ENCODE measurements at regions not wholly inside any gene's neighbourhood (a gene's known extent, or its start where the extent isn't known, plus 50 kb on each side); places are given as distances from the start of the nearest gene placed in this dataset.
"Not testable (repeated sequence)": the region's sequence is repeated elsewhere in the genome, so short reads cannot be mapped to it uniquely, and the experiment has no call there.

DNA sequence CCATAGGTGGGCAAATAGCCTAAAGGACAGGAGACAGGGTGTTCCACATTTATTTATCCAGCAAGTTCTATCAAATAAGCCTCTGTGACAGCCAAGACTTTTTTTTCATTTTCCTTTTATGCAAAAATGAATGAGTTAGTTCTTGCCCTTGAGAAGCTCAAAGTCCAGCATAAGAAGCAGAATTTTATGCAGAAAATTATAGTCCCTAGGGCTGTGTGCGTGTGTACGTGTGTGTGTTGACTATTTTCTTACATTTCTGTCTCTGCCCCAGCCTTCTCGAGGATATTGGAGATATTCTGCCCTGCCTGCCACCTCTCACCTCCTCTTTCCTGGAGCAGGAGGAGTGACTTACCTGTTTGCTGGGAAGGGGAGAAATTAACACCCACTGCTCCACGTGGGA, 221.9 kb downstream of the SREK1 start:
- H3K27ac Mint-ChIP-seq: no peak overlapping the region
- no peak for DNase-seq
- H3K4me3 Mint-ChIP-seq: no peak overlapping the region
- H3K4me1 Mint-ChIP-seq: no peaks in the 10 kb centered on the region
- H3K27me3 Mint-ChIP-seq: peaks cover 15% of the 10 kb centered on the region
- H3K9me3 Mint-ChIP-seq (ENCODE audit: low read depth): no peaks in the 10 kb centered on the region
- CTCF ChIA-PET: interaction anchor here (0.7 kb wide), 1 partner anchor 58 kb away, joined by 3 read pairs; no protein-coding TSS in a partner anchor
- no peaks in the 10 kb centered on the region for H3K36me3 Mint-ChIP-seq
- ATAC-seq: no peak

DNA sequence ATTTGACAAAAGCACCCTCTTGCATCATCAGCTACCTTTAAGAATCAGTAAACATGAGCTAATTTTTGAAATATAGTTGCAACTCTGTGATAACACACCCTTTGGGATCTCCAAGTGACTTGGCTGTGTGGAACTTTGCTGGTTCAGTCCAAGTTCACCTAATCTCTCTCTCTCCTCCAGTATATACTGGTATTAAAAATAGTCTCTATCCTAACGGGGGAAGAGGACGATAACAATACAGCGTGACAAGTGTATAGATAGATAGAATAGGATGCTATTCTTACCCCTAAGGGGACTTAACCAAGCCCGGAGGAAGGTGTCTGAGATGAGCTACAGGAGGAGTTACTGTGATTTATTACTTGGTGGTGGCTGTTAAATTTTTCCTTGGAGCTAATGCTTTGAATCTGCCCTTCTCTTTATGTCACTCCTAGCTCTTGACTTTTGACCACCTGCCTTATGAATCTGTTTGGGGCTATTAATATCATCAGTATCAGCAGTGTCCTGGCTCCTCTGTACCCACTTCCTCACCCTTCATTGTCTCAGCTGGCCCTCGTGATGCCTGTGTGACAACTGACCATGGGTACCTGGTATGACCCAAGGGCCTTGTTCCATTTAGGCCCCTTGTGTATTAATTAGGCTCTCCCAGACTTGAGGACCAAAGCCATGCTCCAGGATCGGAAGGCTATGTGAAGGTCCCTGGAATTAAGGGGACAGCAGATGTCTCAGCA, 223.9 kb downstream of the SREK1 start:
- no peak for DNase-seq
- CTCF ChIA-PET: no interaction called here
- Mint-ChIP-seq H3K27me3 (peaks cover 11% of the 10 kb centered on the region), H3K36me3 (no peaks in the 10 kb centered on the region), H3K27ac (no peak overlapping the region), H3K4me3 (no peak overlapping the region), H3K9me3 (ENCODE audit: low read depth) (no peaks in the 10 kb centered on the region), H3K4me1 (no peaks in the 10 kb centered on the region)
- ATAC-seq: no peak

DNA sequence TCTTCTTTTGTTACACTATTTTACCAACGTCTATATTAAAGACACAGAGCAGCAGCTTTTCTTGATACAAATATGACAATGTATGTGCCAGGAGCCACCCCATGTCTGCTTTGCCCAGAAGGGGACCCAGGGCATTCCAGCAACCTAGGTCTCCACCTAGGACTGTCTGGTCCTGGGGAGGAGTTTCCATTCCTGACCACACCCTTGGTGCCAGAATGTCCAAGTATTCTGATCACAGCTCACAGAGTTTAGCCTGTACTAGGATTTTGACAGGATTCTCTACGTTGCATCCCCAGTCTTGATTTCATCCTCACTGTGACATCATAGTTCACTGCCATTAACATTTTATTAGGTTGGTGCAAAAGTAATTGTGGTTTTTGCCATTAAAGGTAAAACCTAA, 224.7 kb downstream of the SREK1 start:
- Mint-ChIP-seq H3K9me3 (ENCODE audit: low read depth) (no peaks in the 10 kb centered on the region), H3K4me3 (no peak overlapping the region), H3K4me1 (no peaks in the 10 kb centered on the region), H3K27me3 (peaks cover 8% of the 10 kb centered on the region), H3K36me3 (no peaks in the 10 kb centered on the region), H3K27ac (no peak overlapping the region)
- DNase-seq: no peak
- ATAC-seq: no peak
- CTCF ChIA-PET: no interaction called here

DNA sequence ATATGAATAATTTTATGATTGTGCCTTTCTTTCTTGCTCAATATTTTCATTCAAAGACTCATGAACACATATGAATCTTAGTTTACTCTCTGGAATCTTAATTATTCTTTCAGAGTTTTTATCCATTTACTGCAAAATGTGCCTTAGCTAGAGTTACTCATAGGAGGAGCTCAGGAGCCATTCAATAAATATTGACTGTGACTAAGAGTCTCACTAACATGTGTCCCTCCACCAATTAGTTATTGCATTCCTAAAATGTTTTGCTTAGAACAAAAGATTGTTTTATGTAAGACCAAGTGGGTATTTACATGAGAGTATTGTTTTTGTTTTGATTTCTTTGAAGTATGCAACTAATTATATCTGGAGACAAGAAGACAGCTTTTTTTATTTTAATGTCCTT, 218.4 kb upstream of the MAST4 start:
- CTCF ChIA-PET: no interaction called here
- no peak overlapping the region for H3K4me3 Mint-ChIP-seq
- H3K27ac Mint-ChIP-seq: no peak overlapping the region
- ATAC-seq (no peak), DNase-seq (no peak)
- H3K4me1 Mint-ChIP-seq: no peaks in the 10 kb centered on the region
- H3K27me3 Mint-ChIP-seq: peaks cover 6% of the 10 kb centered on the region
- H3K9me3 Mint-ChIP-seq (ENCODE audit: low read depth): no peaks in the 10 kb centered on the region
- H3K36me3 Mint-ChIP-seq: no peaks in the 10 kb centered on the region

DNA sequence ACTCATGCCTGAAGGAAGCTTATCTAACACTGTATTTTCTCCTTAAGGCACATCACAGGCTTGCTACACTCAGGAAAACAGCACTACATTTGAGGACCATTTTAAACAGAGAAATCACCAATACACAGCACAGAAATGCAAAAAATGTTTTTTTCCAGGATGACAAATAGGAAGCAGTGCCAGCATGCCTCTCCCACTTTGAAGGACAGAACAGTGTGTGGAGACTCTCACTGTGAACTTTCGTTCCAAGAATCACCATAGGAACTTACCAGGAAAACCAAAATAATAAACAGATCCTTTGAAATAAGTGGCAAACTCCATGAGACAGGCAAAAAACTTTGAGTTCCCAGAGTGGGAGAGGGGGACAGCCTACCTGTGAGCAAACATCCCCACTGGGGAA, 217.8 kb upstream of the MAST4 start:
- ATAC-seq (no peak), DNase-seq (no peak)
- Mint-ChIP-seq H3K9me3 (ENCODE audit: low read depth) (no peaks in the 10 kb centered on the region), H3K27me3 (peaks cover 6% of the 10 kb centered on the region), H3K4me3 (no peak overlapping the region), H3K4me1 (no peaks in the 10 kb centered on the region), H3K36me3 (no peaks in the 10 kb centered on the region), H3K27ac (no peak overlapping the region)
- CTCF ChIA-PET: no interaction called here

DNA sequence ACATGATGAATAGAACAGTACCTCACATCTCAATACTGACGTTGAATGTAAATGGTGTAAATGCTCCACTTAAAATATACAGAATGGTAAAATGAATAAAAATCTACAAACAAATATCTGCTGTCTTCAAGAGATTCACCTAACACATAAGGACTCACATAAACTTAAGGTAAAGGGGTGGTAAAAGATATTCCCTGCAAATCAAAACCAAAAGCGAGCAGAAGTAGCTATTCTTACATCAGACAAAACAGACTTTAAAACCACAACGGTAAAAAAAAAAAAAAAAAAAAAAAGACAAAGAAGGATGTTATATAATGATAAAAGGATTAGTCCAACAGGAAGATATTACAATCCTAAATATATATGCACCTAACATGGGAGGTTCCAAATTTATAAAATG, 214.0 kb upstream of the MAST4 start:
- Mint-ChIP-seq H3K4me1 (no peaks in the 10 kb centered on the region), H3K9me3 (ENCODE audit: low read depth) (no peaks in the 10 kb centered on the region), H3K4me3 (no peak overlapping the region), H3K27me3 (no peaks in the 10 kb centered on the region), H3K36me3 (no peaks in the 10 kb centered on the region), H3K27ac (no peak overlapping the region)
- DNase-seq (no peak), ATAC-seq (no peak)
- CTCF ChIA-PET: no interaction called here

DNA sequence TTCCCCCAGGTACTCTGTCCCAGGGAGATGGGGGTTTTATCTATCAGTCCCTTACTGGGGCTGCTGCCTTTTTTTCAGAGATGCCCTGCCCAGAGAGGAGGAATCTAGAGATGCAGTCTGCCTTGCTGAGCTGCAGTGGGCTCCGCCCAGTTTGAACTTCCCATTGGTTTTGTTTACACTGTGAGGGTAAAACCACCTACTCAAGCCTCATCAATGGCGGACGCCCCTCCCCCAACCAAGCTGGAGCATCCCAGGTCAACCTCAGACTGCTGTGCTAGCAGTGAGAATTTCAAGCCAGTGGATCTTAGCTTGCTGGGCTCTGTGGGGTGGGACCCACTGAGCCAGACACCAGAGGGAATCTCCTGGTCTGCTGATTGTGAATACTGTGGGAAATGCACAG, 191.0 kb upstream of the MAST4 start:
- H3K9me3 Mint-ChIP-seq (ENCODE audit: low read depth); DNase-seq; H3K4me1 Mint-ChIP-seq; H3K27ac Mint-ChIP-seq; CTCF ChIA-PET; ATAC-seq; H3K36me3 Mint-ChIP-seq; H3K4me3 Mint-ChIP-seq: not testable (repeated sequence)
- H3K27me3 Mint-ChIP-seq: peaks cover 17% of the 10 kb centered on the region

DNA sequence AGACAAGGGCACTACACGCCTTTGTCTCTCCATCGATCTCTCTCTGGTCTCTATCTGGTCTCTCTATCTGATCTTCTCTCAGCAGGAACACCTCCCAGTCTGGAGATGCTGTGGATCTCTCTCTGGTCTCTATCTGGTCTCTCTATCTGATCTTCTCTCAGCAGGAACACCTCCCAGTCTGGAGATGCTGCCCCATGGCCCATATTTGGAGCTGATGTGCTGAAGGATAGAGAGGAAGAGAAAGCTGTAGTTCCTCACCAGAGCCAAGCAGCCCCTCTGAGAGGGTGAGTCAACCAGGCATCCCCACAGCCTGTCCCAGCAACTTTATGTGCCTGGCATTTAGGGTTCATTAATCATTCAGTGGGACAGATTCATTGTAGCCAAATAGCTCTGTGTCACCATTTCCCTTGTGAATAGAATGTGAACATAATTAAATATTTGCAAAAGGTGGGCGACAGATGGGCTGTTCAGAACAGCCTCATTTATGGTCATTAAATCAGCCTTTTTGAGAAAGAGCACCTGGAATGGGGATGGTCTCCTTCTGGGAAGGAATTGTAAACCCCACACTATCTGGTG, 189.3 kb upstream of the MAST4 start:
- no peaks in the 10 kb centered on the region for H3K36me3 Mint-ChIP-seq
- no peak overlapping the region for H3K4me3 Mint-ChIP-seq
- no peak for DNase-seq
- peaks cover 15% of the 10 kb centered on the region for H3K27me3 Mint-ChIP-seq
- no peaks in the 10 kb centered on the region for H3K9me3 Mint-ChIP-seq (ENCODE audit: low read depth)
- H3K4me1 Mint-ChIP-seq: no peaks in the 10 kb centered on the region
- no peak overlapping the region for H3K27ac Mint-ChIP-seq
- CTCF ChIA-PET: no interaction called here
- no peak for ATAC-seq

DNA sequence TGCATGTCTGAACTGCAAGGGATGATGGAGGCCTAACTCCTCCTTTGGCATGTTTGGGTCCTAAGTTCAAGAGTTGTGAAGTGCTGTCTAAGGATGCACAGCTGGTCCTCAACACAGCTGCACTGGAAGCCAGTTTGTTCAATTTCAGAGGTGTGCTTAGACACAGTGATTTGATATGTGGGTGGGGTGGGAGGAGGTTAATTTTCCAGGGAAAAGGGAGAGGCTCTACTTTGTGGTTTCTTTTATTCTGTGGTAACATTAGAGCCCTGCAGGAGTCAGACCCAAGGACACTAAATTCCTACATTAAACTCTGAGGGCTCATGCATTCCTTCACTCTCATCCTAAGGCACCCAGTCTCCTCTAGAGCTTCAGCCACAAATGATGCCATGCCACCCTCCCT, 188.4 kb upstream of the MAST4 start:
- H3K4me3 Mint-ChIP-seq: no peak overlapping the region
- H3K36me3 Mint-ChIP-seq: no peaks in the 10 kb centered on the region
- no peak for ATAC-seq
- CTCF ChIA-PET: no interaction called here
- no peaks in the 10 kb centered on the region for H3K9me3 Mint-ChIP-seq (ENCODE audit: low read depth)
- DNase-seq: no peak
- peaks cover 11% of the 10 kb centered on the region for H3K27me3 Mint-ChIP-seq
- H3K27ac Mint-ChIP-seq: no peak overlapping the region
- H3K4me1 Mint-ChIP-seq: no peaks in the 10 kb centered on the region

DNA sequence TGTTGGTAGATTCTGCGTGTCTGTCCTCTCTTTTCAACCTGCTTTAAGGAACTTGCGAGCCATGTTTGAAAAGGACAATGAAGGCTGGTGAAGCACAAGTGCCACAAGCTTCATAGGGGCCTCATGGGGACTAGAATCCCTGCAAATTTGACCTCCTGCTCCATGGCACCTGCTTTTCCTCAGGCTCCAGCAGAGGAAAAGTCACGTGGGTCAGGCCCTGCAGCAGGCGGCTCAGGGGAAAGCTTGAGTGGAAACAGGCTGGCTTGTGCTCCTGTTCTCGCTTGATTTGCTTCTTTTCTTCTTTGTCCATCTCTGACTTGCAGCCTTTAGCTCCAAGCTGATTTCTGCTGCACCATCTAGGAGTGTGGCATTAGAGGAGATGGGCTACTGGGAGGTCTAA, 187.6 kb upstream of the MAST4 start:
- H3K36me3 Mint-ChIP-seq: no peaks in the 10 kb centered on the region
- CTCF ChIA-PET: no interaction called here

DNA sequence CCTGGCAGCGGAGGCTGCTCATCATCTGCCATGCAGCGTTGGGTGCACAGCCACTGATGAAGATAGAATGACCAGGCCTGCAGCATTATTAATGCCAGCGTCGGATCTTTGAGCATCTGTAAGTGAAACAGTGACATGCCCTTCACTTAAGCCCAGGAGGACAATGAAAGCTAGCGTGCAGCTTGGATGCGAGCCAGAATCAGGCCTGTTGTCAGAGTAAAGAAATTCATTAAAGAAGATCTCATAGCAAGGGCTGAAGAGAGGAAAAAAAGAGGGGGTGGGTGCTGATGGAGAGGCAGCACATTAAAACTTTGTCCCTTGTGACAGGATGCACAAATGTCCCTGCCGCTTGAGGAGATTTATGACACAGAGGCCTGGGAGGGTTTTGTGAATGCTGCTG, 186.1 kb upstream of the MAST4 start:
- H3K4me3 Mint-ChIP-seq: no peak overlapping the region
- CTCF ChIA-PET: no interaction called here
- ATAC-seq: no peak
- H3K4me1 Mint-ChIP-seq: no peaks in the 10 kb centered on the region
- H3K27me3 Mint-ChIP-seq: peaks cover 3% of the 10 kb centered on the region
- DNase-seq: no peak
- H3K36me3 Mint-ChIP-seq: no peaks in the 10 kb centered on the region
- H3K27ac Mint-ChIP-seq: no peak overlapping the region
- H3K9me3 Mint-ChIP-seq (ENCODE audit: low read depth): no peaks in the 10 kb centered on the region

More for the DNA sequence above, 187.6 kb upstream of the MAST4 start:
- DNase-seq (no peak), ATAC-seq (no peak)
- Mint-ChIP-seq H3K27ac (no peak overlapping the region), H3K27me3 (peaks cover 9% of the 10 kb centered on the region), H3K4me1 (no peaks in the 10 kb centered on the region), H3K9me3 (ENCODE audit: low read depth) (no peaks in the 10 kb centered on the region), H3K4me3 (no peak overlapping the region)

DNA sequence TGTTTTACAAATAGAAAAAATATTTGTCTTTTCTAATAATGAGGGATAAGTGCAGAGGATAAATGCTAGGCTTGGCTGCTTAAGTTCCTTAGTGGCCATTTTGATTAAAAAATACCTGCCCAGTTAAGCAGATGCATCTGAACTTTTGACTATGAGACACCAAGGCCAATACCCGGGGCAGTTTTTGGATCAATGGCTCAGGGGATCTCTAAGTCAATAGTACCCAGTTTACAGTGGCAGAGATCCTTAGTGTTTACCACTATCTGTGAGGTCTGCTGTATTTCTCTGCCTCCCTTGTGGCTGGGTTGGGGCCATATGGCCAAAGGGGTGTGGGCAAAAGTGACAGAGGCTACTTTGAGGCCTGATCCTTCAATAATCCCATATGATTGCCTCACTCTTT, 184.5 kb upstream of the MAST4 start:
- CTCF ChIA-PET: no interaction called here
- H3K9me3 Mint-ChIP-seq (ENCODE audit: low read depth): no peaks in the 10 kb centered on the region
- H3K27me3 Mint-ChIP-seq: peaks cover 3% of the 10 kb centered on the region
- H3K4me1 Mint-ChIP-seq: no peaks in the 10 kb centered on the region
- no peak overlapping the region for H3K4me3 Mint-ChIP-seq
- H3K27ac Mint-ChIP-seq: no peak overlapping the region
- H3K36me3 Mint-ChIP-seq: no peaks in the 10 kb centered on the region
- ATAC-seq: no peak
- no peak for DNase-seq

DNA sequence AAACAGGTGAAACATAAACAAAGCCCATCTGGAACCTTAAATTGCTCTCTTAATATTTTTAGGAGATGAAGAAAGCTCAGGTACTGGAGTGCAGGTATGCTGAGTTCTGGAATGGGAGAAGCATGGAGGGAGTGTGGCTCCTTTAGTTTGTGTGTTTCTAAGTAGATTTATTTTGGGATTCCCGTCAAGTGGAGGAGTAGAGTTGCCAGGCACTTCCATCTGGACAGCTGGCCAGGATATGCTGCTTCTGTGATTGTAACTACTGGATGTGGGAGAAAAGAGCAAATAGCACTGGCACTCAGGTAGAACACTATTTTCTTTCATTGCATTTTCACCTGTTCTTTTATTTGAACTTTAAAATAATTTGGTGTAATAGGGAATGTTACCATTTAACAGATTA, 182.3 kb upstream of the MAST4 start:
- Mint-ChIP-seq H3K4me1 (no peaks in the 10 kb centered on the region), H3K27me3 (peaks cover 4% of the 10 kb centered on the region), H3K27ac (no peak overlapping the region), H3K4me3 (no peak overlapping the region), H3K36me3 (no peaks in the 10 kb centered on the region), H3K9me3 (ENCODE audit: low read depth) (no peaks in the 10 kb centered on the region)
- ATAC-seq: no peak
- no peak for DNase-seq
- CTCF ChIA-PET: no interaction called here

DNA sequence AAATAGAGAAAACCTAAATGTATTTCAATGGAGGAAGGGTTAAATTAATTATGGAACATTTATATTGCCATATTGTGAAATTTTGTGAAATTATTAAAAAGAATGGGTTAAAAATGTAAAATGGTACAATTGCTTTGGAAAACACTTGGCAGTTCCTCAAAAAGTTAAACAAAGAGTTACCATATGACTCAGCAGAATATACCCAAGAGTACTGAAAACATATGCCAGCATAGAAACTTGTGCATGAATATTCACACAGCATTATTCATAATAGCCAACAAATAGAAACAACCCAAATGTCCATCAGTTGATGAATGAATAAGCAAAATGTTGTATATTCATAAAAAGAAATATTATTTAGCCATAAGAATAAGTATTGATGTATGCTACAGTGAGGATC, 181.0 kb upstream of the MAST4 start:
- no peak overlapping the region for H3K27ac Mint-ChIP-seq
- peaks cover 13% of the 10 kb centered on the region for H3K27me3 Mint-ChIP-seq
- H3K9me3 Mint-ChIP-seq (ENCODE audit: low read depth): no peaks in the 10 kb centered on the region
- H3K36me3 Mint-ChIP-seq: no peaks in the 10 kb centered on the region
- no peak for ATAC-seq
- CTCF ChIA-PET: no interaction called here
- no peak for DNase-seq
- no peaks in the 10 kb centered on the region for H3K4me1 Mint-ChIP-seq
- no peak overlapping the region for H3K4me3 Mint-ChIP-seq

DNA sequence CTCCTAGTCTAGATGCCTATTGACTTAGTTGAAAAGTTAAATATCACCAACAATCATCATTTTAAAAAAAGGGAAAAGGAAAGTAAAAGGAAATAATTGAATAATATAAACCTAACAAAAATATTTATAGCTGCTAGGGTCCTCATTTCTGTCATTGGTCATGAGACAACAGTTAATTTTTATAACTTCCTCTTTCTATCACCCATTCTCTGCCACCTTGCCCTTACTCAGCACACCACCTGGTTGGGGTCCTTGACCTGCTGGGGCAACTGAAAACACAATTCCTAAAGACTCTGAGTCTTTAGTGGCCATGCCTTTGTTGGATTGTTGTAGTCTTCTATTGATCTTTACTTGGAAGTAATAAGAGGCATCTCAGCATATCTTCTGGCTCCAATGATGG, 179.5 kb upstream of the MAST4 start:
- Mint-ChIP-seq H3K27ac (no peak overlapping the region), H3K27me3 (peaks cover 16% of the 10 kb centered on the region), H3K9me3 (ENCODE audit: low read depth) (no peaks in the 10 kb centered on the region), H3K4me1 (no peaks in the 10 kb centered on the region), H3K36me3 (no peaks in the 10 kb centered on the region), H3K4me3 (no peak overlapping the region)
- no peak for DNase-seq
- ATAC-seq: no peak
- CTCF ChIA-PET: no interaction called here
